Testis (tissue), 2 donors: ENCODE measurements at regions not wholly inside any gene's neighbourhood (a gene's known extent, or its start where the extent isn't known, plus 50 kb on each side); places are given as distances from the start of the nearest gene placed in this dataset.

Experiments used
- DNase-seq: peaks from one replicate; pipeline ENCODE4 v3.0.0-alpha.2; 2019
- H3K27ac ChIP-seq, 2 donors: fragments of 200-600 bp; sonication (generic); one replicate each; pipeline ENCODE4 v1.5.1; 2019
- H3K27me3 ChIP-seq: fragments of 200-600 bp; sonication (generic); one replicate; pipeline ENCODE4 v1.5.1; 2019
- H3K36me3 ChIP-seq: fragments of 200-600 bp; sonication (generic); one replicate; pipeline ENCODE4 v1.5.1; 2017; ENCODE audit warnings: low read depth; ENCODE audit errors: missing control alignments
- H3K4me1 ChIP-seq: fragments of 200-600 bp; sonication (generic); one replicate; pipeline ENCODE4 v1.5.1; 2019
- H3K4me3 ChIP-seq, 2 donors: fragments of 200-600 bp; sonication (generic); one replicate each; pipeline ENCODE4 v1.5.1; 2017 to 2019
- H3K9me3 ChIP-seq: fragments of 200-600 bp; sonication (generic); one replicate; pipeline ENCODE4 v1.5.1; 2017
- CTCF ChIP-seq, 3 experiments: fragments of 450-650 bp in 2 of 3; fragments of 200-600 bp in 1 of 3; sonication (generic) in 1 of 3; IDR thresholded peaks; one replicate each; pipeline ENCODE4 v1.5.1; 2016 to 2019; ENCODE audit warnings: antibody characterized with exemption in 3 of 3, mild to moderate bottlenecking in 2 of 3, moderate library complexity in 1 of 3
- POLR2A ChIP-seq: fragments of 450-650 bp; IDR thresholded peaks from one replicate; pipeline ENCODE4 v1.6.1; 2017; ENCODE audit warnings: antibody characterized with exemption, mild to moderate bottlenecking, moderate library complexity
- WGBS, 2 donors: methylation state at CpG; one replicate each; pipeline ENCODE4 v1.1.5; 2018; 5-methylcytosine and 5-hydroxymethylcytosine counted together
- intact Hi-C: fragments of 100-400 bp; cut with DNase I; formaldehyde crosslinking; loops from one replicate; pipeline ENCODE4 v1.15.1; 2023; ENCODE audit warnings: low total_unique reads

GRCh38 chr3:66692042-66692765 is 191.4 kb upstream of the LRIG1 start:
- H3K36me3 ChIP-seq, result no peaks in the 10 kb centered on the region
- no peak for DNase-seq
- H3K27ac ChIP-seq, result no peak overlapping the region
- no peak overlapping the region for H3K4me3 ChIP-seq
- TF ChIP-seq CTCF (IDR thresholded peaks at IDR 0.05) (no peak), POLR2A (no peak)
- no peaks in the 10 kb centered on the region for H3K9me3 ChIP-seq
- intact Hi-C loops, result no loop called here
- WGBS, 2 donors, result 92 to 98% methylated on average over 5 of the region's 5 CpGs
- no peaks in the 10 kb centered on the region for H3K27me3 ChIP-seq
- peaks cover 7% of the 10 kb centered on the region for H3K4me1 ChIP-seq

- no peak for DNase-seq
- TF ChIP-seq CTCF (IDR thresholded peaks at IDR 0.05) (no peak), POLR2A (no peak)
- intact Hi-C loops, result no loop called here
- 80 to 84% methylated on average over 5 of the region's 5 CpGs for WGBS, 2 donors
- Histone ChIP-seq H3K27me3 (no peaks in the 10 kb centered on the region), H3K4me3 (no peak overlapping the region), H3K4me1 (peaks cover 7% of the 10 kb centered on the region), H3K27ac (no peak overlapping the region), H3K9me3 (no peaks in the 10 kb centered on the region), H3K36me3 (no peaks in the 10 kb centered on the region)
Observed at GRCh38 chr3:66692766-66693150, 191.9 kb upstream of the LRIG1 start.

- 21 to 22% methylated on average over 10 of the region's 10 CpGs for WGBS, 2 donors
- intact Hi-C loops, result no loop called here
- Histone ChIP-seq H3K4me3 (no peak overlapping the region), H3K4me1 (peaks cover 7% of the 10 kb centered on the region), H3K36me3 (no peaks in the 10 kb centered on the region), H3K9me3 (no peaks in the 10 kb centered on the region), H3K27ac (no peak overlapping the region), H3K27me3 (no peaks in the 10 kb centered on the region)
- peak; percentile 53 for DNase-seq
- no peak for TF ChIP-seq CTCF (IDR thresholded peaks at IDR 0.05)
- no peak for TF ChIP-seq POLR2A
Observed at GRCh38 chr3:66693461-66694031, 192.7 kb upstream of the LRIG1 start.

GRCh38 chr3:66702126-66702525 is 201.3 kb upstream of the LRIG1 start:
- H3K27ac ChIP-seq, result no peak overlapping the region
- H3K27me3 ChIP-seq, result no peaks in the 10 kb centered on the region
- 81 to 84% methylated on average over 3 of the region's 3 CpGs for WGBS, 2 donors
- no peaks in the 10 kb centered on the region for H3K36me3 ChIP-seq
- DNase-seq, result no peak
- no peak overlapping the region for H3K4me3 ChIP-seq
- H3K9me3 ChIP-seq, result no peaks in the 10 kb centered on the region
- TF ChIP-seq CTCF (IDR thresholded peaks at IDR 0.05) (no peak), POLR2A (no peak)
- intact Hi-C loops, result no loop called here
- no peaks in the 10 kb centered on the region for H3K4me1 ChIP-seq

GRCh38 chr3:66703501-66703900 is 202.7 kb upstream of the LRIG1 start:
- H3K4me1 ChIP-seq, result no peaks in the 10 kb centered on the region
- intact Hi-C loops, result no loop called here
- no peaks in the 10 kb centered on the region for H3K27me3 ChIP-seq
- DNase-seq, result no peak
- H3K27ac ChIP-seq, result no peak overlapping the region
- no peak overlapping the region for H3K4me3 ChIP-seq
- TF ChIP-seq CTCF (IDR thresholded peaks at IDR 0.05) (no peak), POLR2A (no peak)
- H3K36me3 ChIP-seq, result no peaks in the 10 kb centered on the region
- H3K9me3 ChIP-seq, result no peaks in the 10 kb centered on the region
- 94 to 96% methylated on average over 2 of the region's 2 CpGs for WGBS, 2 donors
